ENCODE measurements at regions not wholly inside any gene's neighbourhood (a gene's known extent, or its start where the extent isn't known, plus 50 kb on each side); places are given as distances from the start of the nearest gene placed in this dataset.

GRCh38 chr14:55976655-55977054 lies 141.6 kb upstream of the PELI2 start:
- TF ChIP-seq HDGF (IDR thresholded peaks at IDR 0.05; ENCODE audit: borderline replicate concordance): no peak
- ChIA-PET POLR2A (no interaction called here), CTCF (no interaction called here)
- no peak for DNase-seq (ENCODE audit: extremely low spot score)

- ChIA-PET CTCF (no interaction called here), POLR2A (no interaction called here)
- TF ChIP-seq, protein P1, sequence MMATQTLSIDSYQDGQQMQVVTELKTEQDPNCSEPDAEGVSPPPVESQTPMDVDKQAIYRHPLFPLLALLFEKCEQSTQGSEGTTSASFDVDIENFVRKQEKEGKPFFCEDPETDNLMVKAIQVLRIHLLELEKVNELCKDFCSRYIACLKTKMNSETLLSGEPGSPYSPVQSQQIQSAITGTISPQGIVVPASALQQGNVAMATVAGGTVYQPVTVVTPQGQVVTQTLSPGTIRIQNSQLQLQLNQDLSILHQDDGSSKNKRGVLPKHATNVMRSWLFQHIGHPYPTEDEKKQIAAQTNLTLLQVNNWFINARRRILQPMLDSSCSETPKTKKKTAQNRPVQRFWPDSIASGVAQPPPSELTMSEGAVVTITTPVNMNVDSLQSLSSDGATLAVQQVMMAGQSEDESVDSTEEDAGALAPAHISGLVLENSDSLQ (IDR thresholded peaks at IDR 0.05): no peak
- TF ChIP-seq BHLHE40 (IDR thresholded peaks at IDR 0.05; ENCODE audit: borderline replicate concordance) (no peak), FOXM1 (IDR thresholded peaks at IDR 0.05; ENCODE audit: borderline replicate concordance) (no peak), SUZ12 (IDR thresholded peaks at IDR 0.05) (no peak), FOXA1 (IDR thresholded peaks at IDR 0.05) (no peak), ARNT (IDR thresholded peaks at IDR 0.05) (no peak), FOXK2 (IDR thresholded peaks at IDR 0.05) (no peak), CTBP1 (IDR thresholded peaks at IDR 0.05; ENCODE audit: borderline replicate concordance) (no peak), ZNF384 (IDR thresholded peaks at IDR 0.05) (no peak)
- DNase-seq (ENCODE audit: extremely low spot score): no peak
These were observed 140.6 kb upstream of the PELI2 start for GRCh38 chr14:55977392-55978150.

GRCh38 chr14:55979096-55979495 lies 139.1 kb upstream of the PELI2 start:
- TF ChIP-seq CTBP1 (IDR thresholded peaks at IDR 0.05; ENCODE audit: borderline replicate concordance) (no peak), BHLHE40 (IDR thresholded peaks at IDR 0.05; ENCODE audit: borderline replicate concordance) (no peak), FOXK2 (IDR thresholded peaks at IDR 0.05) (no peak), SP1 (IDR thresholded peaks at IDR 0.05) (no peak), ZNF384 (IDR thresholded peaks at IDR 0.05) (no peak), LEF1 (IDR thresholded peaks at IDR 0.05; ENCODE audit: borderline replicate concordance) (no peak), FOXA1 (IDR thresholded peaks at IDR 0.05) (no peak), ARNT (IDR thresholded peaks at IDR 0.05) (no peak), SUZ12 (IDR thresholded peaks at IDR 0.05) (no peak), TARDBP (IDR thresholded peaks at IDR 0.05) (no peak), ELF4 (IDR thresholded peaks at IDR 0.05) (no peak), HDGF (IDR thresholded peaks at IDR 0.05; ENCODE audit: borderline replicate concordance) (no peak), FOXM1 (IDR thresholded peaks at IDR 0.05; ENCODE audit: borderline replicate concordance) (no peak), L3MBTL2 (conservative IDR thresholded peaks at IDR 0.05) (no peak), NFRKB (IDR thresholded peaks at IDR 0.05) (no peak)
- TF ChIP-seq, protein P1 (IDR thresholded peaks at IDR 0.05): no peak
- ChIA-PET POLR2A (no interaction called here), CTCF (no interaction called here)
- no peak for DNase-seq (ENCODE audit: extremely low spot score)

DNA sequence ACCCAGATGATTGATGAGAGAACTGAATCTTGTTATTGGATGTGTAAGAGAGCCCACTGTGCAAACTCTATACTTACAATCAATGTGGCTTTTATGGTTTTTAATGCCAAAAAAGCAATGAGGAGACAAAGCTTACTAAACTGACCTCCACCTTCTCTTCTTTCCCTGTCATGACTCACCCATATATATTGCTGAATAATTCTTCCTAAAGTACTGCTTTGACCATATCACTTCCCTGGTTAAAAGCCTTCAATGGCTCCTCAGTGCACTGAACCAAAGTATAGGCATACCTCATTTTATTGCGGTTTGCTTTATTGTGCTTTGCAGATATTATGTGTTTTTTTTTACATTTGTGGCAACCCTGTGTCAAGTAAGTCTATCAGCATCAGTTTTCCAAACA lies 138.4 kb upstream of the PELI2 start:
- POLR2A ChIA-PET: no interaction called here
- TF ChIP-seq CTBP1 (IDR thresholded peaks at IDR 0.05; ENCODE audit: borderline replicate concordance): no peak
- TF ChIP-seq ELF4 (IDR thresholded peaks at IDR 0.05): no peak
- TF ChIP-seq, protein P1 (IDR thresholded peaks at IDR 0.05): no peak
- no peak for TF ChIP-seq ARNT (IDR thresholded peaks at IDR 0.05)
- no peak for TF ChIP-seq FOXM1 (IDR thresholded peaks at IDR 0.05; ENCODE audit: borderline replicate concordance)
- TF ChIP-seq FOXA1 (IDR thresholded peaks at IDR 0.05): no peak
- no peak for TF ChIP-seq ZNF384 (IDR thresholded peaks at IDR 0.05)
- TF ChIP-seq LEF1 (IDR thresholded peaks at IDR 0.05; ENCODE audit: borderline replicate concordance): no peak
- no peak for TF ChIP-seq BHLHE40 (IDR thresholded peaks at IDR 0.05; ENCODE audit: borderline replicate concordance)
- TF ChIP-seq HDGF (IDR thresholded peaks at IDR 0.05; ENCODE audit: borderline replicate concordance): no peak
- TF ChIP-seq SP1 (IDR thresholded peaks at IDR 0.05): no peak
- TF ChIP-seq L3MBTL2 (conservative IDR thresholded peaks at IDR 0.05): no peak
- TF ChIP-seq TARDBP (IDR thresholded peaks at IDR 0.05): no peak
- no peak for TF ChIP-seq SUZ12 (IDR thresholded peaks at IDR 0.05)
- no peak for DNase-seq (ENCODE audit: extremely low spot score)
- CTCF ChIA-PET: no interaction called here

DNA sequence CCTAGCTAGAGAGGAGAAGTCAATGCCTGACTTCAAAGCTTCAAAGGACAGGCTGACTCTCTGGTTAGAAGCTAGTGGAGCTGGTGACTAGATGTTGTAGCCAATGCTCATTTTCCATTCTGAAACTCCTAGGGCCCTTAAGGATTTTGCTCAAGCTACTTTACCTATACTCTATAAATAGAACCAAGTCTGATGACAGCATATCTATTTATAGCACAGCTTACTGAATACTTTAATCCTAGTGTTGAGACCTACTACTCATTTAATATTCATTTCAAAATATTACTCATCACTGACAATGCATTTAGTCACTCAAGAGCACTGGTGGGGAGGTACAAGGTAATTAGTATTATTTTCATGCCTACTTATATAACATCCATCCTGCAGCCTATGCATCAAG lies 137.2 kb upstream of the PELI2 start:
- ChIA-PET CTCF (no interaction called here), POLR2A (no interaction called here)
- no peak for TF ChIP-seq ARNT (IDR thresholded peaks at IDR 0.05)
- no peak for TF ChIP-seq SUZ12 (IDR thresholded peaks at IDR 0.05)
- no peak for TF ChIP-seq HDGF (IDR thresholded peaks at IDR 0.05; ENCODE audit: borderline replicate concordance)
- no peak for TF ChIP-seq CTBP1 (IDR thresholded peaks at IDR 0.05; ENCODE audit: borderline replicate concordance)
- TF ChIP-seq SP1 (IDR thresholded peaks at IDR 0.05): no peak
- TF ChIP-seq FOXM1 (IDR thresholded peaks at IDR 0.05; ENCODE audit: borderline replicate concordance): no peak
- no peak for DNase-seq (ENCODE audit: extremely low spot score)

DNA sequence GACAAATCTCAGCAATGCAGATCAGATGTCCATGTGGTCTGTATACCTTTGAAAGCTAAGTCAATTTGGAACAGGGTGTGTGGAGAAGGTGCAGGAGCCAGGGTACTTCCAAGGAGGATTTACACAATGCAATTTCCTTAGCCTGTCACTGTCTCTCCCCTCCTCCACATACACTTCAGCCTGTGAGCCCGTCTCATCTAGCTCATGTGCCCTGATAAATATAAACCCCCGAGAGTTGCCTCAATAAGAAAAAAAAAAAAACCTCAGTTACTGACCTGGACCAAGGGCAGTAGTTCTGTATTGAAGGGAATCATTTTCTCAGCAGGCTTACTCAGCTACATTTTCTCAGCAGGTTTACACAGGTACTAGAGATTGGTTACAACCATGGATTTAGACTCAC lies 132.1 kb upstream of the PELI2 start:
- ChIA-PET CTCF (no interaction called here), POLR2A (no interaction called here)
- no peak for DNase-seq (ENCODE audit: extremely low spot score)
- TF ChIP-seq TARDBP (IDR thresholded peaks at IDR 0.05) (no peak), NFRKB (IDR thresholded peaks at IDR 0.05) (no peak), LEF1 (IDR thresholded peaks at IDR 0.05; ENCODE audit: borderline replicate concordance) (no peak), BHLHE40 (IDR thresholded peaks at IDR 0.05; ENCODE audit: borderline replicate concordance) (no peak), SUZ12 (IDR thresholded peaks at IDR 0.05) (no peak), SP1 (IDR thresholded peaks at IDR 0.05) (no peak), FOXA1 (IDR thresholded peaks at IDR 0.05) (no peak), ZNF384 (IDR thresholded peaks at IDR 0.05) (no peak), FOXM1 (IDR thresholded peaks at IDR 0.05; ENCODE audit: borderline replicate concordance) (no peak), HDGF (IDR thresholded peaks at IDR 0.05; ENCODE audit: borderline replicate concordance) (no peak), CTBP1 (IDR thresholded peaks at IDR 0.05; ENCODE audit: borderline replicate concordance) (no peak)

All from HEK293T (cell line).